ENCODE measurements at regions not wholly inside any gene's neighbourhood (a gene's known extent, or its start where the extent isn't known, plus 50 kb on each side); places are given as distances from the start of the nearest gene placed in this dataset.
"Not testable (repeated sequence)": the region's sequence is repeated elsewhere in the genome, so short reads cannot be mapped to it uniquely, and the experiment has no call there.

- DNase-seq (ENCODE audit: low read depth), result no peak
Measured at GRCh38 chr4:58063404-58064160, 953.4 kb upstream of the IGFBP7 start.

GRCh38 chr4:58061967-58062366 lies 951.8 kb upstream of the IGFBP7 start:
- DNase-seq (ENCODE audit: low read depth), result no peak

- no peak for DNase-seq (ENCODE audit: low read depth)
Measured at GRCh38 chr4:58050439-58050838, 940.3 kb upstream of the IGFBP7 start.

GRCh38 chr4:58048491-58048890 lies 938.3 kb upstream of the IGFBP7 start:
- DNase-seq (ENCODE audit: low read depth), result no peak

GRCh38 chr4:58042176-58042575 lies 932.0 kb upstream of the IGFBP7 start:
- no peak for DNase-seq (ENCODE audit: low read depth)

GRCh38 chr4:57993944-57994343 lies 883.8 kb upstream of the IGFBP7 start:
- DNase-seq (ENCODE audit: low read depth), result no peak

- DNase-seq (ENCODE audit: low read depth), result no peak
Measured at GRCh38 chr4:57989430-57989829, 879.2 kb upstream of the IGFBP7 start.

- DNase-seq (ENCODE audit: low read depth), result no peak
Measured at GRCh38 chr4:57985161-57985560, 875.0 kb upstream of the IGFBP7 start.

- no peak for DNase-seq (ENCODE audit: low read depth)
Measured at GRCh38 chr4:57981123-57981522, 870.9 kb upstream of the IGFBP7 start.

GRCh38 chr4:57974821-57975220 lies 864.6 kb upstream of the IGFBP7 start:
- DNase-seq (ENCODE audit: low read depth), result no peak

- no peak for DNase-seq (ENCODE audit: low read depth)
Measured at GRCh38 chr4:57973819-57974218, 863.6 kb upstream of the IGFBP7 start.

- DNase-seq (ENCODE audit: low read depth), result no peak
Measured at GRCh38 chr4:57971261-57971660, 861.1 kb upstream of the IGFBP7 start.

GRCh38 chr4:57966987-57967760 lies 857.0 kb upstream of the IGFBP7 start:
- no peak for DNase-seq (ENCODE audit: low read depth)

GRCh38 chr4:57965431-57965830 lies 855.2 kb upstream of the IGFBP7 start:
- not testable (repeated sequence) for DNase-seq (ENCODE audit: low read depth)

- DNase-seq (ENCODE audit: low read depth), result no peak
Measured at GRCh38 chr4:57945298-57945697, 835.1 kb upstream of the IGFBP7 start.

GRCh38 chr4:57943682-57944081 lies 833.5 kb upstream of the IGFBP7 start:
- DNase-seq (ENCODE audit: low read depth), result no peak

GRCh38 chr4:57937326-57937725 lies 827.1 kb upstream of the IGFBP7 start:
- not testable (repeated sequence) for DNase-seq (ENCODE audit: low read depth)

- no peak for DNase-seq (ENCODE audit: low read depth)
Measured at GRCh38 chr4:57926311-57926710, 816.1 kb upstream of the IGFBP7 start.

- no peak for DNase-seq (ENCODE audit: low read depth)
Measured at GRCh38 chr4:57924951-57925350, 814.8 kb upstream of the IGFBP7 start.

GRCh38 chr4:57916479-57916878 lies 806.3 kb upstream of the IGFBP7 start:
- DNase-seq (ENCODE audit: low read depth), result no peak

GRCh38 chr4:57911203-57911602 lies 801.0 kb upstream of the IGFBP7 start:
- no peak for DNase-seq (ENCODE audit: low read depth)

GRCh38 chr4:57910151-57910550 lies 800.0 kb upstream of the IGFBP7 start:
- no peak for DNase-seq (ENCODE audit: low read depth)

- no peak for DNase-seq (ENCODE audit: low read depth)
Measured at GRCh38 chr4:57905965-57906364, 795.8 kb upstream of the IGFBP7 start.

GRCh38 chr4:57877047-57877458 lies 766.9 kb upstream of the IGFBP7 start:
- DNase-seq (ENCODE audit: low read depth), result no peak

All from stimulated activated CD4-positive, alpha-beta T cell treated with anti-CD3 and anti-CD28 coated beads, Interleukin-2, amount 100 ng/mL, for 4 hours (primary cell).